NCI-H2196 (cell line): ENCODE measurements at regions not wholly inside any gene's neighbourhood (a gene's known extent, or its start where the extent isn't known, plus 50 kb on each side); places are given as distances from the start of the nearest gene placed in this dataset.
"Not testable (repeated sequence)": the region's sequence is repeated elsewhere in the genome, so short reads cannot be mapped to it uniquely, and the experiment has no call there.

Experiments used
- DNase-seq: peaks from one replicate; lab custom pipeline; 2025; ENCODE audit not compliant: unreplicated experiment; lab: John Stamatoyannopoulos, UW

- DNase-seq, result not testable (repeated sequence)
These were observed 57.0 kb upstream of the NEUROD1 start for GRCh38 chr2:181737302-181737701.

- no peak for DNase-seq
These were observed 57.8 kb upstream of the NEUROD1 start for GRCh38 chr2:181738074-181738473.

DNA sequence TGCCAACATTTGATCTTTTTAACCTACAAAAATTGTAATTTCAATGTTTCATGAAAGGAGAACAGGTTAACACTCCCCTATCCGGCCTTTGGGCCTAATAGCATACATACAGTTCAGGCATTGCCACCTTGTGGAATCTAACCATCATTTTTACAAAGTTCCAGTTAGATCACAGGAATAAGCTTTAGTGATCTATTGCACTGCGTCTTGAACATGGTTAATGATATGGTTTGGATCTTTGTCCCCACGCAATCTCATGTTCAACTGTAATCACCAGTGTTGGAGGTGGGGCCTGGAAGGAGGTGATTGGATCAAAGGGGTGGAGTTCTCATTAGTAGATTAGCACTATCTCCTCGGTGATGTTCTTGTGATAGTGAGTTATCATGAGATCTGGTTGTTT lies 58.2 kb upstream of the NEUROD1 start:
- no peak for DNase-seq

GRCh38 chr2:181741756-181742155 lies 61.4 kb upstream of the NEUROD1 start:
- no peak for DNase-seq

- DNase-seq, result no peak
These were observed 62.0 kb upstream of the NEUROD1 start for GRCh38 chr2:181742361-181742760.

DNA sequence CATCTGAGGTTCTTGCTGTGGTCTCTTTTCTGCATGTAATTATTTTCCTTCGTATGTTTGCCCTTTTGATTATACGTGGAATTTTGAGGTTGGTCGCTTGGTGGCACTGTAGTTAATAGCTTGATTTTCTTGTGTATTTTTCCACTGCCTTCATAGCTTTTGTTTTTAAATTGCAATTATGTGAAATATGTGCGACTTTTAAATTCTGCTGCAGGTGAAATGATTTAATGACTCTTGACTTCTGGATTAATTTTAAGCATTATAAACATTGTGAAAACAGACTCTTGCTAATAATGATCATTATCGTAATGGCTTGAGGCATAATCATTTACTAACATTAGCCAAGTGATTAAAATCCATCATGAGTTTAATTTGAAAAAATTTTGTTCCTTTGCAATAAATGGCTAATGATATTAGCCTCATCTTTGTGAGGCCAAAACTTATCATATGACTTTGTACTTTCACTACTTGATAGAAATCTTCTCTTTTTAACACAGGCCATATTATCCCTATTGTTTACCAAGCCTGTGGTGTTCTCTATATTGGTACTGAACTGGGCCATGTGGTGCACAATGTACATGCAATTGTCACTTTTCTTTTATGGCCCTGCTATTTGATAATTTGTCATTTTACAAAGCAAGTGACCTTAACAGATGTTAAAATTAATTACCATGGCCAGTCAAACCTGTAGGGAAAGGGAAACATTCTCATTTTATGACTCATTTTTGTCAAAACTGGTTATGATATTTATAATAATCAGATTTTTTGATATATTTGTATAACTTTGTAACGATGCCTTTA lies 62.8 kb upstream of the NEUROD1 start:
- DNase-seq, result peak; percentile 23

- no peak for DNase-seq
These were observed 63.4 kb upstream of the NEUROD1 start for GRCh38 chr2:181743723-181744031.

DNA sequence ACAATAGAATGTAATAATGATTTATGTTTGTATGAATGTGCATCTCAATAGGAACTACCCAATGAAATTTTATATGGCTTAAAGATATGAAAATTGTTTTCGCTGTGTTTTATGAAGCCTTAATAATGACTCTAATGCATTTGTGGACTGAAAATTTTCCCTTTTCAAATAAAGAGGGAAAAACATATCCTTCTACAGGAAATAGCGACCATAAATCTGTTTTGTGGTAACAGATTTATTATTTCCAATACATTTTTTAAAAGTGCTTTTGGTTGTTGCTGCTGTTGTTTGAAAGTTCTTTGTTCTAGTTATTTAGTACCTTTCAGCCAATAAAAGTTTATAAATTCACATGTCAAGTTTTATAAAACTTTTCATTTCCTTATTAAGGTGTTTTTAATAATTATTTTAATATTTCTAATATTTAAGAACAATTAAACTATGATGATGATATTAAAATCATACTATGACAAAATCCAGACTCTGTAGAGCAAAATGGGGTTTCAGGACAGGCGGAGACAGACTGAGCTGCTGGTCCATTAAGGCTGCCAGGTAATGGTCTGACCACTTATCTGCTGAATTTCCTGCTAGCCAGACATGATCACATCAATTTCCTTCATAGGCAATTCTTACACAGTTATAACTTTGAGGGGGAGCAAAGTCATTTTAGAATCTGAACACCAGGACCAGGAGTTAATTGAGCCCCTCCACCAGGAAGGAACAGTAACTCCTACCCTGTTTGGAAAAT lies 65.7 kb upstream of the NEUROD1 start:
- no peak for DNase-seq

DNA sequence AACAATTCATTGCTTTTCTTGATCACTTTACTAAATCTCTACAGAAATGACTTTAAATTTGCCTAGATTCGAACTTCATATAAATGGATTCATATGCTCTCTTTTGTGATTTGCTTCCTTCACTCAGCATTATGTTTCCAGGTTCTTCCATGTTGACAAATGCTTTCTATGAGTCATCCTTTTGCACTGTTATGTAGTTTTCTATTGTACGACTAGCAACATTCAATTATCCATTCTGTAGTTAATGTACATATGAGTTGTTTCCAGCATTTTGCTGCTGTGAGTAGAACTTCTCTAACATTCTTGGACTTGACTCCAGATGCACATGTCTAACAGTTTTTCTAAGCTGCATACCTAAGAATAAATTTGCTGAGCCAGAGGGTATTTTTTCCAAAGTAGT lies 66.5 kb upstream of the NEUROD1 start:
- no peak for DNase-seq

GRCh38 chr2:181750305-181750704 lies 70.0 kb upstream of the NEUROD1 start:
- DNase-seq, result no peak

- DNase-seq, result no peak
These were observed 71.1 kb upstream of the NEUROD1 start for GRCh38 chr2:181751266-181752030.

GRCh38 chr2:181752301-181752700 lies 72.0 kb upstream of the NEUROD1 start:
- DNase-seq, result no peak

- no peak for DNase-seq
These were observed 73.4 kb upstream of the NEUROD1 start for GRCh38 chr2:181753686-181754085.

GRCh38 chr2:181754105-181754504 lies 73.8 kb upstream of the NEUROD1 start:
- DNase-seq, result no peak

DNA sequence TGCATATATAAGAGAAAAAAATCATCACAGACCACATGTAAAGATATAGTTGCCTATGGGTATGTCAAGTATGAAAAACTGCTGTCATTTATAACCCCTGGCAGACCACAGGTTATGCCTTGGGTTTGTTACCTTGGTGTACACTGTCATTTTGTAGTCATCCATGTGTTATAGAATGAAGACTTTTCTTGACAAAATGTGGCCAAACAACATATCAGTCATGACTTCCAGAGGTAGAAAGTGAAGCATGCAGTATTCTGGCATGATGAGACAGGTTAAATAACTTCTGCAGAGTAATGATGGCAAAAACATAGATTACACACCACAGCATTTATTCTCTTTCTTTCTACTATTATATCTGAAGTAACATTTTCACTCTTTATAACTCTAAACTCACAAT lies 74.9 kb upstream of the NEUROD1 start:
- no peak for DNase-seq

DNA sequence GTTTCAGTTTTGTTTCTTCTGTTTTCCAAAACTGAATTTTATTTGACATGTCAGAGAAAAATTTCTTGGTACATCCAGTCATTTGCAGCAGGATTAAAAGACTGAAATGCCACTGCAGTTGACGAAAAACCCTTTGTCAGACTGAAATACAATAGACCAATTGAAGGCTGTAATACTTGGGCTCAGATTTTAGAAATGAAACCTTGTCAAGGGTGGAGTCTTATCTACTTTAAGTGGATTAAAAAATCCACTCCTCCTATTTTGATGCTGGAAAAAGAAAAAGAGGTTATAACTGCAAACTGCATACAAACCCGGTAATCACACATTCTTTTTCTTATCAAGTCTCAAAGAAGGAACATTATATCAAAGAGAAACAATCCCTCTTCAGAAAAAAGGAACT lies 80.2 kb upstream of the NEUROD1 start:
- no peak for DNase-seq

- DNase-seq, result no peak
These were observed 80.9 kb upstream of the NEUROD1 start for GRCh38 chr2:181761175-181761574.

DNA sequence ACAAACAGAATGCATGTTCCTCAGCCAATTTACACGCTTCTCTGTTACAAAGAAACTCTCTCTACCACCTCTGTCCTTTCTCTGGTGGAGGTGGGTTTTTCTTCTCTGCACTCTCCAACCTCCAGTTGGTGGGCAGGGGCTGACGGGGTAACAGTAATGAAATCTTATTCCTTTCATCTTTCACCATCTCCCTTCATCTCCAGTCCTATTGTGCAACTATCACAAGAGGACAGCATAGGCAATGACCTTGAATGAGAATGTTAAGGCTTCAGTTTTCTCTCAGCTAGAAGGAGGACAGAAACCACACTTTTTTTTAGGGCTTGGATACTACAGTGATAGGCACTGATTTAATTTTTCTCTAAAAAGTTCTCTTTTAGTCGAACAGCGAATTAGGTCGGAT lies 81.7 kb upstream of the NEUROD1 start:
- no peak for DNase-seq

GRCh38 chr2:181762848-181763247 lies 82.5 kb upstream of the NEUROD1 start:
- no peak for DNase-seq

GRCh38 chr2:181763423-181763822 lies 83.1 kb upstream of the NEUROD1 start:
- DNase-seq, result no peak

DNA sequence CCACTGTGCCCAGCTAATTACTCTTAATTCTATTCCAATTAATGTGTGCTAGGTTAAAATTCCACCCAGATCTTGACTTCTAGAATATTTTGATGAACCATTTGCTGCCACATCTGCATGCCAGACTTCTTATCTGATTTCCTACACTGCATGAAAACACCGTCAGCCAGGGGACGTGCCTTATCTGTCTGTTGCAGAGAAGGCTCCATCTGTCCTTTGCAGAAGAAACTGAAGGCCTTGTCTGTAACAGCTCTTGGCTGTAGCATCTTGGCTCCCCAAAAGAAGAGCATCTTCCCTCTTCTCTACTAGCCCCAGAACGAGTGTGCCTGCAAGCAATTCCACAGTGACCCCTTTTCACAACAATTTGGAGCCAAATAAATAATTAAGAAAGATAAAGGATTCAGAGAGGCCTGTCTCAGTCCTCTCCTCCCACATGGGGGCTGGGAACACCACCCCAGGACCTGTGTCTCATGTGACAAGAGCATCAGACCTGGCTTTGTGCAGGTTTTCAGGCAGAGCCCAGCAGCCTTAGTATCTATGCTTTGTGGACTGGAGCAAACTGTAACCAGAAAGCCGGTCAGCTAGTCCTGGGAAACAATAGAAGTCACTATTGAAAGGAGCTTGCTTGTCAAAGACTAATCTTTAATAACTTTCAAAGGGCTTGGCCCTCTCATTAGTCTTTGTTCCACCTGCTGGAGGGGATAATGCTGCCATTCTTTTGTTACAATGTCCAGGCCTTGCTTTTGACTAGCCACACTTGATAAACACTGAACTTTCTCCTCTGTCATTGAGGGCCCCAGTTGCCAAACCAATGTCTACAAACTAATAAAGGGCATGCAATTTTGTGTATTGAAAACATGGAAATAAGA lies 84.0 kb upstream of the NEUROD1 start:
- no peak for DNase-seq
